Neural cell (in vitro differentiated cells): ENCODE measurements at regions not wholly inside any gene's neighbourhood (a gene's known extent, or its start where the extent isn't known, plus 50 kb on each side); places are given as distances from the start of the nearest gene placed in this dataset.

Source experiments
- H2AFZ ChIP-seq: fragments of 200-600, 300-800 bp; sonication (generic), shearing (Covaris generic); 2 replicates; pipeline ENCODE4 v1.6.0; 2014; ENCODE audit warnings: low read depth, mild to moderate bottlenecking, antibody characterized with exemption, low read length, moderate library complexity
- H3F3A ChIP-seq: fragments of 200-600 bp; shearing (Covaris generic); 2 replicates; pipeline ENCODE4 v1.6.1; 2016; ENCODE audit warnings: mild to moderate bottlenecking, moderate library complexity, mixed read lengths, antibody characterized with exemption, low read length; ENCODE audit not compliant: insufficient read depth, poor library complexity, severe bottlenecking
- H3K27ac ChIP-seq: fragments of 200-600, 300-800 bp; sonication (generic), shearing (Covaris generic); 2 replicates; pipeline ENCODE4 v1.5.1; 2014; ENCODE audit warnings: mild to moderate bottlenecking, low read length, moderate library complexity
- H3K27me3 ChIP-seq: fragments of 300-800, 200-600 bp; sonication (generic), shearing (Covaris generic); 2 replicates; pipeline ENCODE4 v1.6.0; 2014; ENCODE audit warnings: mild to moderate bottlenecking, low read depth, low read length, moderate library complexity; ENCODE audit not compliant: insufficient read depth
- H3K36me3 ChIP-seq: fragments of 300-800, 200-600 bp; sonication (generic), shearing (Covaris generic); 2 replicates; pipeline ENCODE4 v1.5.1; 2014; ENCODE audit warnings: mild to moderate bottlenecking, antibody characterized with exemption, low read length, moderate library complexity; ENCODE audit not compliant: insufficient read depth
- H3K4me2 ChIP-seq: fragments of 300-800, 200-600 bp; sonication (generic), shearing (Covaris generic); 2 replicates; pipeline ENCODE4 v1.6.0; 2014; ENCODE audit warnings: mild to moderate bottlenecking, low read length
- H3K4me3 ChIP-seq: fragments of 300-800, 200-600 bp; sonication (generic), shearing (Covaris generic); 2 replicates; pipeline ENCODE4 v1.5.1; 2014; ENCODE audit warnings: mild to moderate bottlenecking, low read length, moderate library complexity
- H3K79me2 ChIP-seq: fragments of 200-600 bp; shearing (Covaris generic); replicated peaks from 2 replicates; pipeline ENCODE4 v1.6.0; 2014; ENCODE audit warnings: mild to moderate bottlenecking, low read length, moderate library complexity; ENCODE audit not compliant: insufficient read depth
- H3K9ac ChIP-seq: fragments of 300-800, 200-600 bp; sonication (generic), shearing (Covaris generic); 2 replicates; pipeline ENCODE4 v1.6.1; 2016; ENCODE audit warnings: mild to moderate bottlenecking, low read length, mixed read lengths
- H3K9me2 ChIP-seq: fragments of 200-600 bp; shearing (Covaris generic); 2 replicates; pipeline ENCODE4 v1.6.1; 2016; ENCODE audit warnings: mild to moderate bottlenecking, low read length, mixed read lengths; ENCODE audit not compliant: insufficient read depth
- H3K9me3 ChIP-seq: fragments of 200-600, 300-800 bp; sonication (generic), shearing (Covaris generic); 2 replicates; pipeline ENCODE4 v1.6.1; 2016; ENCODE audit warnings: mild to moderate bottlenecking, mixed run types, low read length, moderate library complexity, mixed read lengths
- H4K20me1 ChIP-seq: fragments of 200-600 bp; shearing (Covaris generic); 2 replicates; pipeline ENCODE4 v1.6.1; 2016; ENCODE audit warnings: mild to moderate bottlenecking, mixed run types; ENCODE audit not compliant: insufficient read depth
- CTCF ChIP-seq: fragments of 450-650 bp; IDR thresholded peaks from 2 replicates; pipeline ENCODE4 v1.5.1; 2014; ENCODE audit warnings: antibody characterized with exemption, mild to moderate bottlenecking, moderate library complexity; ENCODE audit not compliant: poor library complexity, severe bottlenecking
- EP300 ChIP-seq: fragments of 450-650 bp; conservative IDR thresholded peaks from 2 replicates; pipeline ENCODE4 v1.6.1; 2014; ENCODE audit warnings: antibody characterized with exemption, mild to moderate bottlenecking, moderate library complexity; ENCODE audit not compliant: poor library complexity, severe bottlenecking
- EZH2 ChIP-seq: fragments of 200-600, 300-800 bp; shearing (Covaris generic), sonication (generic); IDR thresholded peaks from 2 replicates; pipeline ENCODE4 v1.6.1; 2014; ENCODE audit warnings: antibody characterized with exemption, low read length, borderline replicate concordance, mild to moderate bottlenecking; ENCODE audit not compliant: insufficient read depth, poor library complexity, severe bottlenecking
- MXI1 ChIP-seq: fragments of 450-650 bp; conservative IDR thresholded peaks from 2 replicates; pipeline ENCODE4 v1.6.1; 2014; ENCODE audit warnings: antibody characterized with exemption, mild to moderate bottlenecking; ENCODE audit not compliant: poor library complexity, severe bottlenecking
- POLR2AphosphoS5 ChIP-seq: IDR thresholded peaks from 2 replicates; pipeline ENCODE4 v1.6.1; 2012
- RAD21 ChIP-seq: fragments of 450-650 bp; conservative IDR thresholded peaks from 2 replicates; pipeline ENCODE4 v1.6.1; 2014; ENCODE audit warnings: antibody characterized with exemption, mild to moderate bottlenecking, moderate library complexity
- REST ChIP-seq: IDR thresholded peaks from 2 replicates; pipeline ENCODE4 v1.6.1; 2012; ENCODE audit warnings: borderline replicate concordance
- SMC3 ChIP-seq: fragments of 450-650 bp; conservative IDR thresholded peaks from 2 replicates; pipeline ENCODE4 v1.6.1; 2014; ENCODE audit warnings: antibody characterized with exemption, mild to moderate bottlenecking, moderate library complexity; ENCODE audit not compliant: poor library complexity
- TAF1 ChIP-seq: IDR thresholded peaks from 2 replicates; pipeline ENCODE4 v1.6.1; 2012; ENCODE audit warnings: low read depth

- no peaks in the 10 kb centered on the region for H3K9me3 ChIP-seq
- H3K27ac ChIP-seq = no peak overlapping the region
- H3K36me3 ChIP-seq = no peaks in the 10 kb centered on the region
- no peaks in the 10 kb centered on the region for H3K27me3 ChIP-seq
- TF ChIP-seq SMC3 (no peak), RAD21 (no peak), TAF1 (no peak), MXI1 (no peak), CTCF (no peak), EZH2 (no peak), EP300 (no peak), REST (no peak), POLR2AphosphoS5 (no peak)
- H3K9me2 ChIP-seq = no peaks in the 10 kb centered on the region
- H3K9ac ChIP-seq = no peak overlapping the region
- no peak overlapping the region for H3K4me2 ChIP-seq
- no peaks in the 10 kb centered on the region for H4K20me1 ChIP-seq
- no peaks in the 10 kb centered on the region for H3K79me2 ChIP-seq
- no peak overlapping the region for H2AFZ ChIP-seq
- no peaks in the 10 kb centered on the region for H3F3A ChIP-seq
- no peak overlapping the region for H3K4me3 ChIP-seq
Measured at GRCh38 chr10:78805176-78805575, 263.6 kb upstream of the ZMIZ1 start.

- Histone ChIP-seq H3K36me3 (no peaks in the 10 kb centered on the region), H4K20me1 (no peaks in the 10 kb centered on the region), H3K27me3 (no peaks in the 10 kb centered on the region), H3K79me2 (no peaks in the 10 kb centered on the region), H3K4me2 (no peak overlapping the region), H3K4me3 (no peak overlapping the region), H2AFZ (no peak overlapping the region), H3K9ac (no peak overlapping the region), H3K27ac (no peak overlapping the region), H3K9me2 (no peaks in the 10 kb centered on the region), H3F3A (no peaks in the 10 kb centered on the region), H3K9me3 (no peaks in the 10 kb centered on the region)
- TF ChIP-seq REST (no peak), EP300 (no peak), CTCF (no peak), RAD21 (no peak), EZH2 (no peak), POLR2AphosphoS5 (no peak), TAF1 (no peak), SMC3 (no peak), MXI1 (no peak)
Measured at GRCh38 chr10:78806681-78807221, 262.0 kb upstream of the ZMIZ1 start.
